LNCaP clone FGC (cell line): ENCODE measurements at regions not wholly inside any gene's neighbourhood (a gene's known extent, or its start where the extent isn't known, plus 50 kb on each side); places are given as distances from the start of the nearest gene placed in this dataset.

ENCODE experiments used
- DNase-seq: peaks from one replicate; pipeline ENCODE4 v3.0.0-alpha.2; 2011; ENCODE audit warnings: low read depth
- H3K4me3 ChIP-seq: 2 replicates; pipeline ENCODE4 v1.5.1; 2011; ENCODE audit warnings: mild to moderate bottlenecking, low read depth, low read length, control low read depth
- TF ChIP-seq, protein P1 (sequence below): IDR thresholded peaks from 2 replicates; pipeline ENCODE4 v1.5.1; 2012; ENCODE audit warnings: mild to moderate bottlenecking; ENCODE audit not compliant: control insufficient read depth, insufficient read depth; ENCODE audit errors: extremely low read depth

DNA sequence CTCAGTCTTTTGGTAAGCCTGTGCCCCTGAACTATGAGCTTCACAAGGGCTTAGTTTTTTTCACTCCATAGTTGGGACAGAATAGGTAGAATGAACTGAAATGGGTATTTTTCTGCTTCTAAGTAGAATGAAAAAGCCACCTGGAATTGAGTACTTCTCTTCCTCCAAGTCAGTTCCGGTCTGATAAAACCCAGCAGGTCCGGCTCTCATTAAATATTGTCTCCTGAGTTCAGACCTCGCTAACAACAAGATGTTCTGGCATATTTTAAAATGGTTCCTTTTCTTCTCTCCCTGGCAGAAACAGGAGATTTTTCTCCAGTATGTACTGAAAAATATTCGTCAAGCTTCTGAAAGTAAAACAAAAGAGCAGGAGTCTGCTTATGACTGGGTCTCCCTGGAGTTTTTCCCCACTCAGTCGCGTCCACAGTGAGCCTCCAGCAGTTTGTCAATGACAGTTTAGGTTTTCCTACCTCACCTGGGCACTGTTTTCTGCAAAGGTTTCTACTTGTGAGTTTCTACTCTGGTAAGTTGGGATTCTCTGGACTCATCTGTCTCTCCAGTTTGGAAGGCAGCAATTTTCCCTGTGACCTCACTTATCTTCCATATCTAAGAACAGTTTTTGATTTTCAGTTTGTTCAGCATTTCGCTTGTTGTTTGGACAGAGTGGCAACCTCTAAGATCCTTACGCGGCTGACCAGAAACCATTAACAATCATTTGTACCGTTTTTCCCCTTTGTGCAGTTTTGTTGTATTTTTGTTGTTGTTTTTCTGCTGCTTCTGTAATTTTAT lies 868.0 kb downstream of the METTL15 start:
- TF ChIP-seq, protein P1, sequence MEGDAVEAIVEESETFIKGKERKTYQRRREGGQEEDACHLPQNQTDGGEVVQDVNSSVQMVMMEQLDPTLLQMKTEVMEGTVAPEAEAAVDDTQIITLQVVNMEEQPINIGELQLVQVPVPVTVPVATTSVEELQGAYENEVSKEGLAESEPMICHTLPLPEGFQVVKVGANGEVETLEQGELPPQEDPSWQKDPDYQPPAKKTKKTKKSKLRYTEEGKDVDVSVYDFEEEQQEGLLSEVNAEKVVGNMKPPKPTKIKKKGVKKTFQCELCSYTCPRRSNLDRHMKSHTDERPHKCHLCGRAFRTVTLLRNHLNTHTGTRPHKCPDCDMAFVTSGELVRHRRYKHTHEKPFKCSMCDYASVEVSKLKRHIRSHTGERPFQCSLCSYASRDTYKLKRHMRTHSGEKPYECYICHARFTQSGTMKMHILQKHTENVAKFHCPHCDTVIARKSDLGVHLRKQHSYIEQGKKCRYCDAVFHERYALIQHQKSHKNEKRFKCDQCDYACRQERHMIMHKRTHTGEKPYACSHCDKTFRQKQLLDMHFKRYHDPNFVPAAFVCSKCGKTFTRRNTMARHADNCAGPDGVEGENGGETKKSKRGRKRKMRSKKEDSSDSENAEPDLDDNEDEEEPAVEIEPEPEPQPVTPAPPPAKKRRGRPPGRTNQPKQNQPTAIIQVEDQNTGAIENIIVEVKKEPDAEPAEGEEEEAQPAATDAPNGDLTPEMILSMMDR = no peak
- no peak for DNase-seq
- no peak overlapping the region for H3K4me3 ChIP-seq

DNA sequence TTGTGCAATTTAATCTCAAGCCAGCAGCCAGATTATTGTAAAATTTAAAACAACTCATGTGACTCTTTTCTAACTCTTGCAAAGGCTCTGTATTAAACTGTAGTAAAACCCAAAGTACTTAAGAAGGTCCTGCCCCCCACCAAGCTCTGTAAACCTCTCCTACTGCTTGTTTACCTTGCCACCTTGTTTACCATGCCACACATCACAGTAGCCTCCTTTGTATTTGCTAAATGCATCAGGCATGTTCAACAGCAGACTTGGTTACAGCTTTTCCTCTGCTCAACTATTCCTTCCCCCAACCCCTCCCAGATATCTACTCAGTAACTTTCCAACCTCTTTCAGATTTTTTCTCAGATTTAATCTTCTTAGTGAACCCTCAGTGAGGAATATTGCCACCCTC lies 861.6 kb downstream of the METTL15 start:
- no peak overlapping the region for H3K4me3 ChIP-seq
- TF ChIP-seq, protein P1 = no peak
- no peak for DNase-seq

DNA sequence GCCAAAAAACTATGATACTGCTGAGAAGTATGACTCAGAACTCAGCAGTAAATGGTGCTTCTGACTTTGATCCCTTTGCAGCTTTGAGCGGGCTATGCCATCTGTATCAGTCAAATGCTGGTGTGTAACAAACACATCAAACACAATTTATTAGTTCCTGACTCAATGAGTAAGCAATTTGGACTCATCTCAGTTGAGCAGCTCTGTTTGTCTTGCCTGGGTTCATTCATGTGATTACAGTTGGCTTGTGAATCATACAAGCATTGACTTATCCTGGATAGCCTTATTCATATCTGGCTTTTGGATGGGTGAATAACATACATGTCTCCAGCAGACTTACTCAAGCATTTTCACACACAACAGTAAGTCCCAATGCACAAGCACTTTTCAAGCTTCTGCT lies 858.8 kb downstream of the METTL15 start:
- no peak for DNase-seq
- TF ChIP-seq, protein P1 = no peak
- no peak overlapping the region for H3K4me3 ChIP-seq

DNA sequence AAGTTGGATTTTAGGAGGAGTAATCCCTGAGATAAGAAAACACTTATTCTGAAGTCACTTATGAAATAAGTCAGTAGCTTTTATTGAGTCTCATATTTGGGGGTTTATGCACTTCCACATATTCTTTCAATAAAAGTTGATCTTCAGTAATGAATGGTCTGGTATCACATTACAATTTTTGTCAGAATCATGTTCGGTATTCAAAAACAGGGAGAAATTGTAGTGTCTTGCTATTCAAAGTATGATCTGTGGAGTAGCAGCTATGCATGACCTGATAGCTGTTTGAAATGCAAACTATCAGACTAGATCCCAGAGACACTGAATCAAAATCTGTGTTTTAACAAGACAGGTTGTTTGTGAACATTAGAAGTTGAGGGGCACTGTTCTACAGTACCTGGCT lies 857.6 kb downstream of the METTL15 start:
- DNase-seq = no peak
- TF ChIP-seq, protein P1 = no peak
- no peak overlapping the region for H3K4me3 ChIP-seq

DNA sequence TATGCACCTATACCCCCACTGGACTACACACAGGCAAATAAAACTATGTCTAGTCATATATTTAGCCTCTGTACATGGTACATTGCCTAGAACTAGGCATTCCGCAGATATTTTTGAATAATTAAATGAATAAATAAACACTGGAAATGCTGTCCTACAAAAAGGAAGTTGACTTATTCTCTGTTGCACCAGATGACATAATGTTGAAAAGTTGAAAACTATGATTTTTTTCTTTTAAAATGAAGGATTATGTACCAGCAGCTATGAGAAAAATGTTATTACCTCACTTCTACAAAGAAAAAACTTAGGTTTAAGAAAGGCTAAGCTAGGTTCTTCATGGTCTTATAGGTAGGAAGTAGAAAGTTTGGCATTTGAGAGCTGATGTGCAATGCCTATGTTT lies 856.6 kb downstream of the METTL15 start:
- no peak overlapping the region for H3K4me3 ChIP-seq
- TF ChIP-seq, protein P1 = no peak
- DNase-seq = no peak

DNA sequence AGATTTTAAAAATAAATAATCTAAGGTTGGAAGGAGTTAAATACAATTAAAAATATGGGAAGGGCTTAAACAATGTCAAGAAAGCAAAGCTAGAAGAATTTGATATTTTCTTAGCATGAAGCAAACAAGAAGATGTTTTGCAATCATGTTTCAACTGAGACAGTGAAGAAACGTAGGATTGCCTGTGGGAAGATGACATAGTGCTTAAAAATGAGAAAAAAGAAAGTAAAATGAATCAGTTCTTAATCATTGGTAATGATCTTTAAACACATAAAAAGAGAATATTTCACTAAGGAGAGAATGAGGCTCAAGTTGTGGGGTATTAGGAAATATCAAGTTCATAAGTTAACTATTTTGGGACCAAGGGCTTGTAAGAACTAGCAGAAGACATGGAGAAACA lies 855.0 kb downstream of the METTL15 start:
- TF ChIP-seq, protein P1 = no peak
- no peak for DNase-seq
- H3K4me3 ChIP-seq = no peak overlapping the region

DNA sequence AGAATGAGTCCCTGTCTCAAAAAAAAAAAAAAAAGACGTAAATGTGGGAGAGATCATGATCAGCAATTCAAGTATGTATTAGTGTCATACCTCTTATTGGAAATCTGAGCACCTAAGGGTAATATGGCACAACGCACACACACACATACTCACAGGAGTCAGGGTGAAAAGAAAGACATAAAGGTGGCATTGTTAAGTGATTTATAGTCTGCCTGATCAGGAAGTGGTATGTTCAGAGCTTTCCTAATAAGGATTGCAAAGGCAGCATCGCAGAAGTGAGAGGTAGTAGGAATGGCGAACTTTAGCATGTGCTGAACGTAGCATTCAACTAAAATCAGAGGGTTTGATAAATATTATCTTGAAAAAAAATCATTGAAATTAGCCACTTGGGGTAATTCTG lies 854.3 kb downstream of the METTL15 start:
- TF ChIP-seq, protein P1 = no peak
- no peak overlapping the region for H3K4me3 ChIP-seq
- no peak for DNase-seq
